Hepatocyte (in vitro differentiated cells): ENCODE measurements at regions not wholly inside any gene's neighbourhood (a gene's known extent, or its start where the extent isn't known, plus 50 kb on each side); places are given as distances from the start of the nearest gene placed in this dataset.

Experiments used
- EZH2 ChIP-seq: fragments of 200-600 bp; sonication (generic); IDR thresholded peaks from 2 replicates; pipeline ENCODE4 v1.6.1; 2016; ENCODE audit warnings: antibody characterized with exemption, mild to moderate bottlenecking, borderline replicate concordance
- EZH2phosphoT487 ChIP-seq: fragments of 200-600 bp; sonication (generic); IDR thresholded peaks from one replicate; pipeline ENCODE4 v1.6.1; 2018; ENCODE audit warnings: antibody characterized with exemption, mild to moderate bottlenecking, low read depth, moderate library complexity; ENCODE audit not compliant: unreplicated experiment, severe bottlenecking
- TF ChIP-seq, protein P1 (sequence below): fragments of 200-600 bp; sonication (generic); IDR thresholded peaks from 2 replicates; pipeline ENCODE4 v1.5.1; 2016; ENCODE audit warnings: antibody characterized with exemption, mild to moderate bottlenecking; ENCODE audit not compliant: poor library complexity

DNA sequence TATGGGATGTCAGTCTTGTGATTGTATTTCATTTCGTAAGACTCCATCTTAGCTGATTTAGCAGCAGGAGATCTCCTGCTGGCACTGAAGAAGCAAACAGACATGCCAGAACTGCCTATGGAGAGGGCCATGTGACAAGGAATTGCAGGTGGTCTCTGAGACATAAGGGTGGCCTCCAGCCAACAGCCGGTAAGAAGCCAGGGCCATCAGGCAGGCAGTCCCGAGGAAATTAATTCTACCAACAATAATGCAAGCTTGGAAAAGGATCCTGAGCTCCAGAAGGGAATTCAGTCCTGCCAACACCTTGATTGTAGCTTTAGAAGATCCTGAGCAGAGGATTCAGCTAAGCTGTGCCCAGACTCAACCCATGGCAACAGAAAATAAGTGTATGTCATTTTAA, 87.1 kb upstream of the DNAJC10 start:
- TF ChIP-seq, protein P1, sequence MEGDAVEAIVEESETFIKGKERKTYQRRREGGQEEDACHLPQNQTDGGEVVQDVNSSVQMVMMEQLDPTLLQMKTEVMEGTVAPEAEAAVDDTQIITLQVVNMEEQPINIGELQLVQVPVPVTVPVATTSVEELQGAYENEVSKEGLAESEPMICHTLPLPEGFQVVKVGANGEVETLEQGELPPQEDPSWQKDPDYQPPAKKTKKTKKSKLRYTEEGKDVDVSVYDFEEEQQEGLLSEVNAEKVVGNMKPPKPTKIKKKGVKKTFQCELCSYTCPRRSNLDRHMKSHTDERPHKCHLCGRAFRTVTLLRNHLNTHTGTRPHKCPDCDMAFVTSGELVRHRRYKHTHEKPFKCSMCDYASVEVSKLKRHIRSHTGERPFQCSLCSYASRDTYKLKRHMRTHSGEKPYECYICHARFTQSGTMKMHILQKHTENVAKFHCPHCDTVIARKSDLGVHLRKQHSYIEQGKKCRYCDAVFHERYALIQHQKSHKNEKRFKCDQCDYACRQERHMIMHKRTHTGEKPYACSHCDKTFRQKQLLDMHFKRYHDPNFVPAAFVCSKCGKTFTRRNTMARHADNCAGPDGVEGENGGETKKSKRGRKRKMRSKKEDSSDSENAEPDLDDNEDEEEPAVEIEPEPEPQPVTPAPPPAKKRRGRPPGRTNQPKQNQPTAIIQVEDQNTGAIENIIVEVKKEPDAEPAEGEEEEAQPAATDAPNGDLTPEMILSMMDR: no peak
- TF ChIP-seq EZH2: no peak
- TF ChIP-seq EZH2phosphoT487: no peak
